NCI-H2107 (cell line): ENCODE measurements at regions not wholly inside any gene's neighbourhood (a gene's known extent, or its start where the extent isn't known, plus 50 kb on each side); places are given as distances from the start of the nearest gene placed in this dataset.

ENCODE experiments used
- DNase-seq: peaks from one replicate; lab custom pipeline; 2025; lab: John Stamatoyannopoulos, UW

DNA sequence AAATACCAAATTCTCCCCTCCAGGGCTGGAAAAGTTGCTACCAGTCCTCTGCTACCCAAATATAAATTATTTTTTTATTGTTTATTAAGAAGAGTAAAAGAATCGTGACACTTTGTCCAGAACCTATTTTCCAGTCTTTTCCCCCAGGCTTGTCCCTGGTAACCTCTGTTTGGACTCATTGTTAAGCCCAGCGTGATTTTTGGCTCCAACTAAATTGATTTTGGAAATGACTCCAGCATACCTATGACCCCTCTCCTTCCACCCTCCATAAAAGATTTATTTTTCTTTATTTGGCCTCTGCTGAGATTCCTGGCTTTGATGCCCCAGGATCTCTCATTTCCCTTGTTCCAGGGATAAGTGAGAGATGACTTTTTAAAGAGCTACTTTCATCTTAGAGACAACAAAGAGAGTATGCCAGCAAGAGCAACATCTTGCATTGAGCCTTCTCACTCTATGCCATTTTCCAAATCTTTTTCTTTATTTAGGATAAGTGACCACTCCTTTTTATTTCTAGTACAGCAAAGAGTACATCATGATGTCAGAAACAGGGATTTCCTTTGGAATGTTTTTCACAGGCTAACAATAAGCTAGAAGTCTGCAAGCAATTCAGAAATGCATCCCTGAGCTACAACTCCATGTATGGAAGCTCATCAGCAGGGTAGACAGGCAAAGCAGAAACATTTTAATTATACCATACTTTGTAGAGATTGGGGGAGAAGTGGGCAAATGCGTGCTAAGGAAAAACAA is 75.8 kb downstream of the DAD1 start:
- no peak for DNase-seq

DNA sequence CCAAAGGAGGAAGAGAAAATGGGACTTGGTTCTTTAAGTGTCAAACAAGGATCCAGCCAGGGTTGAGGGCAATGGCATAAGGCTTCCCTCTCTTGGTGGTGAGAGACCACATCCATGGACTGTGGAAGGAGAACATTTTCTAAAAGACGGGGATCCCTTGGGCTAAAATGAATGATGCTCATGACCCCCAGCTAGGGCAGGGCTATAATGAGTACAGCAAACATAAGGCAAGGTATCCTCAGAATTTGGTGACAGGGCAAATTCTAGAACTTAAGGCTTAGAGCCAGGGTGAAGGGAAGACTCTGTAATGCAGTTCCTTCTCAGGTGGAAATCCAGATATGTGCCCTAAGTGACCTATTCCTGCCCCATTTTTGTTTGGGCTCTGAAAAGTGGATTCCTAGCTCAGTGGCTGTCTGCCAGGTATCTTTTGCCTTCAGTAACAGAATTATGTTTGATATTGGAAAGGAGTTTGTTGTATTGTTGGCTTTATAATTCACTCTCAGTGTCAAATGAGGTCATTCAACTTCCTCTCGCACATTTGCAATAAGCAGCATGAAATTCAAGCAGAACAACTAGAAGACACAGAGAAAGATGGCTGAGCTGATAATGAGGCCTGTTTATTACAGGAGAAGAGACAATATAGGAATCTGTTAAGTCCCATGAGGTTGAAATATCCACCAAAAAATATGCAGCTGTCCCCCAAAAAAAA is 76.8 kb downstream of the DAD1 start:
- DNase-seq, result no peak

DNA sequence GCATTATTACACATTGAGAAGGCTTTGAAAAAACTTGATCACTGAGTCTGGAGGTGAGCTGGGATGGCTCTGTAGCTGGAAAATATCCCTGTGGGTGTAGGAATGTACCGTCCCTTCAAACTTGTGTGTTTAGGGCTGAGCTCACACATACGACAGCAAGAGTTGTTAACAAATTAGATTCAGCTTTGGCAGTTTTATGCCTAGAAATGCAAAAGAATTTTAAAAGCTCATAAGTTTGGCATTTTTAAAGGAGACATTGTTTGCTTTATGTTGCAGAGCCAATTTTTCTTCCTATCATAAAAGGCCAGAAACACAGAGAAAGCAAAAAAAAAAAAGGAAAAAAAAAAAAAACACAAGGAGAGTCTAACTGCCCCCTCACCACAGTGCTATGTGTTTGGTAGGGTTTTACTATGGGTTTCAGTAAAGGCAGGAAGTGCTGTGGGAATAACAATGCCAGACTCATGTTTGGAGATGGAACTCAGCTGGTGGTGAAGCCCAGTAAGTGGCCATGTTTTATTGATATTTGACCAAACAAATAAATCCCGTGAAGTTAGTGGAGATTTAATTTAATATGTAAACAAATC is 78.4 kb downstream of the DAD1 start:
- DNase-seq, result no peak

DNA sequence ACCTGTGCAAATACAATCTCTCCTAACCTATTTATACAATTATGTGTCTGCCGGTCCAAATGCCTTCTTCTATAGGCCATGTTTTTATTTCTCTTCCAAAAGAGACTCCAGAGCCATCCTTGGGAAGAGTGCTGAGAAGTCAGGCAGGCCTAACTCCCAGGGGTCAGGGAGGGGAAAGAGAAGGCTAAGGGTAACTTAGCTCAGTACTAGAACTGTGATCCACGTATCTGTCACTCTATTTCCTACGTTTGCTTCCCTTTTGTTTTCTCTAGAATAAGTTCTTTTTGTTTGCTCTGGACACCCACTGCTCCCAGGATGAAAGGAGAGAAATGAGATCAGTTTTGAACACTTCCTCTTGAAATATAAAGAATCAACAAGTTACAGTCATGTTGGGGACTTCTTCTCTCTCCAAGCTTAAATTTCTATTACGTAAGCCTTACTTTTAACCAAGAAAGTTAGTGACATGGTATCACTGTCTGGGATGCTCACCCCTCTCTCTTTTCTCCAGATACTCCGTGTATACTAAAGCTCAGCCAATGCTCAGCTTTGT is 79.2 kb downstream of the DAD1 start:
- DNase-seq, result no peak

DNA sequence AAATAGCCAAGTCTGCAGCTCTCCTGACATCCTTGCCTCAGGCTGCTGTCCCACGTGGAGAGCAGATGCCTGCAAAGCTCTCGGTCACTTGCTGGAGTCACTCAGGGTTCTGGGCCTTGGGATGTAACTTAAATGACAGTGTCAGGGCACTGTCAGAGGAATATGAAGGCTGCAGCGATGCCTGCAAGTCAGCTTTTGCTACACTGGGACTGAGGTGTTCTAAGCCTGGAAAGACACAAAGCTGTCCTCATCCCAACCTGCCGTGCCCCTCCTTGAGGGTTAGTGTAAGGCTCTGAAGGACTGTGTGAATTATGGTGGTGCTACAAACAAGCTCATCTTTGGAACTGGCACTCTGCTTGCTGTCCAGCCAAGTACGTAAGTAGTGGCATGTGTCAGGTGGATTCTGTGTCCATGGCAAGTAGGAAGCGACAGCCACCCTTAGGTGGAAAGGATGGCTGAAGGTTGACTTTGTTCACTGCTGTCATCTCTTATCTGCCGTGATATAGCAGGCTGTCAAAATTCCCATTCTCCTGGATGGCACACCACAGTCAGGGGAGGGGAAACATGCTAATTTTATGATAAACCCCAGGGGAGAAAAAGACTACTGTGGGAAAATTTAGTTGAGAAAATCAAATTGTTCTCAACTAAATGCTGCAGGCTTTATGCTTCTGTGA is 79.9 kb downstream of the DAD1 start:
- no peak for DNase-seq

DNA sequence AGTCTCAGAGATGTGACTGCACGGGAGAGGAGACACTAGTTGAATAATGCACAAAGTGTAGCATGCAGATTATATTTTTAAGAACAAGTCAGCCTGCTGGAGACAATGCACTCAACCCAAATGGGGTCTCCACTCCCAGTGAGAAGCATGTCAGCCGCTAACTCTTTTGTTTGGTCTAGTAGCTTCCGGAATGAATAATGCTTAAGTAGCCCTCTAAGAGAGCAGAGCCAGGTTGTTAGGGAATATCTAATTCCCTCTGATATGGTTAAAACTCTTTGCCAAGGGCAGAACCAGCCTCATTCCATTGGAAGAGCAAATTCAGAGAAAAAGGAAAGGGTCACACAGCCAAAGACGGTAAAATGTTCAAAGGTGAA is 80.4 kb downstream of the DAD1 start:
- DNase-seq, result no peak

DNA sequence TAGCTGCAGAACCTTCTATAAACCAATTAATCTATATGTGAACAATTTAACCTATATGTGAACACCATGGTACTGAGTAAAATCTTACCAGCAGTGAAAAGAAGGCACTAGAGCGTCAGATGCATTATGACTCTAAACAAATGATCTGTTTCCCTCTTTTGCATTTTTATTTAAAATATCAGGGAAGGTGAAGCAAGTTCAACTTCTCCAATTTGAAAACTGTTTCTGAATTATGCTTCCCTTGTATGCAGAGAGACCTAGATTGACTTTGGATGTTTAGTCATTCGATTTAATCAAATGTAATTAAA is 80.9 kb downstream of the DAD1 start:
- no peak for DNase-seq

DNA sequence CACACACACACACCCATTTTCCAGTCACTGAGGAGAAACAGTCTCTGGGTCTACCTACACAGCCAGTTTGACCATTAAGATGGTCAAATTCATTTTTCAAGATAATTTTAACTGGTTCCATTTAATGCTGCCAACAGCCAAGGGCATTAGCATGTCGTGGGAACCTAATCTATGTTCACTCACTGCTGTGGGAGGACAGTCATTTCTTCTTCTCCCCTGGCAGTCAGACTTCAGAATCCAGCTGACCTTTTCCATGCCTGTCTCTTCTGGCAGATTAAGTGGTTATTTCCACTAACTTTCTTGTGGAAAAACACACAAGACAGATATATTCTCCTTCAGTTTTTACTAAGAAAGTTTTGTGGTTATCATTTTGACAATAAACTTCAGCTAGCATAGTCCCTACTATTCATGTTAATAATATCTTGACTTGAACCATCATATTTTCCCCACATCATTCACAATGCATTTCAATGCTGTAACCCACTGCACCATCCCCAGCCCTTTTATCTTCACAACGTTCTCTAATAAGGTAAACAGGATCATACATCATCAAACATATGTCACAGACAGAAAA is 82.2 kb downstream of the DAD1 start:
- DNase-seq, result no peak

DNA sequence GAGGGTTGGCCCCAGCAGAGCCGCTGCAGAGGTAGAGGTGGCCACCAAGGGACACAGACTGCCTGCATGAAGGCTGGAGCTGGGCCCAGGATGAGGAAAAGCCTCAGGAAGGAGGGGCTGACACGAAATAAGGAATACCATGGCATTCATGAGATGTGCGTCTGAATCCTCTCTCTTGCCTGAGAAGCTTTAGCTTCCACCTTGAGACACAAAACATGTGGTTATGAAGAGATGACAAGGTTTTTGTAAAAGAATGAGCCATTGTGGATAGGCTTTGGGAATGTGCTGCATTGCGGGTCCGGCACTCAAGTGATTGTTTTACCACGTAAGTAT is 82.7 kb downstream of the DAD1 start:
- no peak for DNase-seq

DNA sequence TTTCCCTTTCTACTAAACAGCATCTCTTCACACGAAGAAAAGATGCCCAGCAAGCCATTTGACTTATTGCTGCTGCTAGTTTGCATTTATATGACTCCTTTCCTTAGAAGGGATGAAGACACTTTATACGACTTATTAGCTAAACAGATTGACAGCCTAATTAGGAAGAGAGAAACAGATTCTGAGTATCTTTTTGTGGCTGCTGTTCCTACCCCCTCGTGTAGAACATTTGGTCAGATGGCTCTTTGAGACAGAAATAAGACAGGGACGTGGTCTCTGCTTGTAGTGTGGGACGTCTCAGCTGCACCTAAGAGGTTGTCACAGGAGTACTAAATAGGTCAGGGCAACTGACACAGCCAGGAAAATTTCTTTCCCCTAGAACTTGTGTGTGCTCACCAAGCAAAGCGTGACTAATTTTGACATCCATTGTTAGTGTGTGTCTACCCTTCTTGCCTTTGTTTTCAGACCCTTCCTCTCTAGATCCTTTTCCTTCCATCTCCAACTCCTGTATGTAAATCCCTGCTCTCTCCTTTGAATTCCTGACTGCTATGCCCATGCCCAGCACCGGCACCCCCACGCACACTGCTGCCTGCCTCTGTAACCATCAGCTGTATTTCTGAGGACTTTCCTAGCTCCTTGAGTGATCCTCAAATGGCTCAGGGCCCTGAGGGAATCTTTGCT is 83.2 kb downstream of the DAD1 start:
- no peak for DNase-seq

DNA sequence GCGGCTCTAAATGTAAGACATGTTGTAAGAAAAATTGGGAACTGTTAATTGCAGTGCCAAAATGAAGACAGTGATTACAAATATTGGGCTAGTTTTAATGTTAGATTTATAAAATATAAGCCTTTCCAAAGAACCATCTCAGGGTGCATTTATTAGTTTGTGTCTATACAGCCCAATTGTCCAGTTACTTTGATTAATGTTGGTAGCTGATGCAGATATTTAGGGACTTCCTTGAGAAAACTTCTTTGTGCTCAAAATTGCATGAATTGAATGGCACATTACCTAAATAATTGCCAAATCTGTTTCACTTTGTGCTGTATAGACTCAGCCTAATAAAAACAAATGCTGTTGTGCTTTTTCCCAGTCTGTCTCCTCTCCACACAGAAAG is 83.7 kb downstream of the DAD1 start:
- DNase-seq, result no peak

DNA sequence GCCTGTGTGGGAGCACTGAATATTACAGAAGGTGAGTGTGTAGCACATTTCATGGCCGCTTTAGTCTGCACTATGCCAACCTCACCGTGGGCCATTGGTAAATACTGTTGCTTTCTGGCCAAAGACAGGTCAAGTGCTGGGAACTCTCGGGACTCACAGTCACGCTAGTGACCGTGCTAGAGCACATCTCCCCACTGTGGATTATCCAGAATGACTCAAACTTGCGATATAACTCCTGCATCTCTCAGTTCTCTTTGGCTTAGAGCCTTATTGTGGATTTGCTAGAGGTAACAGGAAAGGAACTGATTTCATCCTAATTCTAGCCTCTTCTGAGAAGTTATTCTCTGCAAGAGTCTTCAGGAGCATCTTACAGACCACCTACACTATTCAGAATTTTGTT is 86.5 kb downstream of the DAD1 start:
- DNase-seq, result no peak

DNA sequence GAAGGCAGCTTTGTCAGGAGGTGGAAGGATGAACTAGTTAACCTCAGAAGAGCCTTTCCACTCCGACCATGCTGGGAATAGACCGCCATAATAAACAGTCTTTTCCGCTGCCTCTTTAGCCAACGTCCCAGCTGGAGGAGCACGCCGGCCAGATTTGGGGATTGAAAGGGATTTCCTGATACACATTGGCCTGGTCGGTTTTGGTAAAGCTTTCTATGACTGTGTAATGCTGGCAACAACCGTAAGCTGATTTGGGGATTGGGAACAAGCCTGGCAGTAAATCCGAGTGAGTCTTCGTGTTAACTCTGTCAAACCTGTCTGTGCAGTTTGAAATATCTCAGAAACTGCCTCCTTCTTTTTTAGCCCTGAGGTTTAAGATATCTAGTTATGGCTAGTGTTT is 87.0 kb downstream of the DAD1 start:
- DNase-seq, result no peak

DNA sequence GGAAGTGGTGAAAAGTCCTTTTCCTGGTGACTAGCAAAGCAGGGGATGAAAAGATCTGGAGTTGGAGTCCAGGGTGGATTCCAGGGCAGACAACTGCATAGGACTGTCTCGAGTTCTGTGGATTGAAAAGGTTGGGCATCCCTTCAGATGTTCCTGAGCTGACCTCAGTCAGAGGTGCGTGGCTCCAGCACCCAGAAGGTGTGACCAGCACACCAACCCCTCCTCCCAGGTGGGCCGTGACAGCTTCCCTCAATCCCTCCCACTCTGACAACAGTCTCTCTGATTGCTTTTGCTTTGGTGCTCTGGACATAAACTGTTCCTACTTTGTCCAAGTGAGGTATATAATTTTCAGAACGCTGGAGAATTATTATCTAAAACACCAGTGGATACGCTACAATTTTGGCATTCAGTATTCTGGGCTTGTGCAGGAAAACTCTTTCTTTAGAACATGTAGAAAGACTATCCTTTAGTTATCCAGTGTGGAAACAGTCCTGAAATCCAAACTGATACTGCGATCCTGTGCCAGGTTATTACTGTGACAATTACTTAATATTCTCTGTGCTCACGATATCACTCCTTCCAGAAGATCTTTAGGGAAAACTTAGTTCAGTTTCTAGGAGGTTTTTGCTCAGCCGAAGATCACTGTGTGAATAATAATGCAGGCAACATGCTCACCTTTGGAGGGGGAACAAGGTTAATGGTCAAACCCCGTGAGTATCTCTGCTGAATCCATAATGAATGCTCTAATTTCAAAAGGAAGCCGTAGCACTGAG is 87.9 kb downstream of the DAD1 start:
- no peak for DNase-seq

DNA sequence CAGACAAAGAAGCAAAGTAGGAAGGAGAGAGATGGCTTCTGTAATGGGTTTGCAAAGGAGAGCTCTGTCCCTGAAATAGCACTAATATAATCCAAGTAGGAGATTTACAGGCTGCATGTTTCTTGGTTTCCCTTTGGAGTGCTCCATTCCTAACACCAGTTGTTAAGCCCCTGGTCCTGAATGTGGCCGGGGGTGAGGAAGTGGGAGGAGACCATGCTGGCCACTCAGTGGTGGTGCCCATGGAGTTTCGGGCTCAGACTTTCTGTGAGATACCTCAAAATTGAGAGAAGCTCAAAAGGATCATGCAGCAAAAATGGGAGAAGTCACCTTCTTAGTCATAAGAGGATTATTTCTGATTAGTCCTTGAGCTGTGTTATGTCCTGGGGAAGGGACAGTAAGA is 88.5 kb downstream of the DAD1 start:
- no peak for DNase-seq

DNA sequence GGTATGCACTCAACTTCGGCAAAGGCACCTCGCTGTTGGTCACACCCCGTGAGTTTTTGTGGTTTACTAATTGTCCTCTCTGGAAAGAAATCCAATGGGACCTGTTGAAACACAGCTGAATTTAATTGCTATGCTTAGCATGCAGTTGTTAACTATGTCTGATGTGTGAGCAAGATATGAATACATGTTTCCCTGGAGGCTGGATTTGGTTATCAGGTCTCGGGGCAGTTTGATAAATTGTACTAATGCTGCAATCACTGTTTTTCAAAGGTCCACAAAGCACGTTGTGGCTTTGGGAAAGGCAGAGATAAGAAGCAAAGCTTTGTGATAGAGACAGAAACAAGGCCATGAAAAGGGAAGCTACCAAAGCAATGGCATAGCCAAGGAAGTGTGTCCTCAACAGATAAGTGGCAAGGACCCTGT is 91.3 kb downstream of the DAD1 start:
- no peak for DNase-seq

DNA sequence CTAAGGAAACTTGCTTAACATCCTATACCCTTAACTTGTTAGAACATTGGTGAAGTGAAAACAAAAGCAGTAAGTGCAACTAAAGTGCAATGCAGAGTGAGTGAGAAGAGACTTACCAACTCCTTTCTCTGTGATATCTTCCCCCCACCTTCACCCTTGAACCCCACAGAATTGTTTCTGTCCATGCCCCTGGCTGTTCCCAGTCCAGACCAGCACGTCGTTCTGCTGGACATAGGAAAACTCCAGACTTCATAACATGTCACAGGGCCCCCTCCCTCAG is 91.9 kb downstream of the DAD1 start:
- no peak for DNase-seq

DNA sequence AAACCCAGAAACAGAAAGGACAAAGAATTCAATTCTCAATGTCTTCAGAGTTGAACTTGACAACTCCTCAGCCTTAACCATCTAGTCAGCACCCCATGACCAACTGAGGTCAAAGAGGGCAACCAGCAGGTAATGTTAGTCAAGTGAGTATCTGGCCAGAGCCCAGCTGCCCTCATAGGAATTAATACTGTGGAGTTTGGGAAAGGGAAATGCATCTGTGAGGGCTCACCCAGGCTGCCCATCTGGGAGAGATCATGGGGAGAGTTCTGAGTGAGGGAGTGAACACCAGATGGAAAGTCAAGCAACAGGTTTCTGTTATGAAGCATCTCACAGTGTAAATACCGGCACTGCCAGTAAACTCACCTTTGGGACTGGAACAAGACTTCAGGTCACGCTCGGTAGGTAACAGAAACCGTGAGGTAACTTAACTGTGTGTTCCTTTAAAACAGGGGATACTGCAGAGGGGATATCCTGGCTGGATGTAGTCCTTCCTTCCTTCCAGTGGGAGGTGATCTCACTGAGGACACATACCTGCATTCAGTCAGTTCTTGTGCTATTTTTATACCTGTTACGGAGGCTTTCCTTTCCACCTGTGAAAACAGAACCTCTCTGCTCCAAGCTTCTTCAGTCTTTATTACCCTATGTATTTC is 94.4 kb downstream of the DAD1 start:
- DNase-seq, result no peak

DNA sequence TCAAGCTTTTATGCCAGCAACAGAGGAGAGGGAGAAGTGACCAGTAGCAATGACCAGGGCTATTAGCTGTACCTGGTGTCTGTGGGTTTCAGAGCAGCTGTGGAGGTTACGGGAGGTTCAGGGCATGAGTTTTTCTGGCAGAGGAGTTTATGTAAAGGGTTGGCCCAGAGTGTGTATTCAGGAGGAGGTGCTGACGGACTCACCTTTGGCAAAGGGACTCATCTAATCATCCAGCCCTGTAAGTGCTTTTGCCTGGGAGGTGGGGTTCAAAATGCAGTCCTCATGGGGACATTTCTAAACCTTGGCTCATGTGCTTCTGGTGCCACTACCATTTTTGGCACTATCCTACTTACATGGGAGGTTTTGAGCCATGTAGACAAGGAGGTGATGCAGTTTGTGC is 95.3 kb downstream of the DAD1 start:
- no peak for DNase-seq

DNA sequence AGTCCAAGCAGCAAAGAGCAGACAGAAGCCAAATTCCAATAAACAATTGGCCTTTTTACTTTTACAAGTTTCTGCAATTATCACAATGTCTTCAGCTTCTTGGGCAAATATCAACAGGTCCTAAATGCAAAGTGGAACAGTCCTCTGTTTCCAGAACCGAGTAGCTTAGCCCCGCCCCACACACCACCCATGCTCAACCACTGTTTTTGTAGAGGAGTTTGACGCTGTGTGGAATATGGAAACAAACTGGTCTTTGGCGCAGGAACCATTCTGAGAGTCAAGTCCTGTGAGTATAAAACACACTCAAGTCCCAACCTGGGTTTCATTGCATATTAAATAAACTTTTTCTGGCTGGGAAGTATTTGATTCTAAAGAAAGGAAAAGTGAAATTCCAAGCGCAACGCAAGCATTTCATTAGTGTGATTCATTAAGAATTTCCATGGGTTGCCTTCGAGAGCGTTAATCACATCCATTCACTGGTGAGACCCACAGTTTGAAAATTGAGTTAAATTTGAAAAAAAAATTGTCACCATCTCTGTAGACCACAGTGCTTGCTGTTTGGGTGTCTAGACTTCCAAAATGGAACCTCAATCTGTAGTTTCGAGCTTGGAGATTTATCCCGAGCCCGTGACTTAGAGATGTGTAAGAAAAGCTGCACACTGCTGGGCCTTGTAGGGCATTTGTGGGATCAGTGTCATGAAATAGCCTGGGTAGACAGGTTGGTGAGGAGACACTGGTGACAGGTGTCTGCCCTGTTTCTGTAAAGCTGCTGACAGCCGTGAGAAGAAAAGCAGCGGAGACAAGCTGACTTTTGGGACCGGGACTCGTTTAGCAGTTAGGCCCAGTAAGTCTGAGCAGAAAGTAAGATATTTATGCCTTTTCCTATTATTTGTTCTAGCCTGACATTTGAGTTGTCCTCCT is 96.1 kb downstream of the DAD1 start:
- no peak for DNase-seq
